Right lobe of liver (tissue), 4 donors: ENCODE measurements at regions not wholly inside any gene's neighbourhood (a gene's known extent, or its start where the extent isn't known, plus 50 kb on each side); places are given as distances from the start of the nearest gene placed in this dataset.

Source experiments
- POLR2A ChIP-seq: fragments of 450-650 bp; IDR thresholded peaks from one replicate; pipeline ENCODE4 v1.6.1; 2017; ENCODE audit warnings: antibody characterized with exemption, mild to moderate bottlenecking
- TF ChIP-seq, protein P1 (sequence below), 4 donors: fragments of 200-600 bp in 3 of 4; fragments of 450-650 bp in 1 of 4; IDR thresholded peaks; one replicate each; pipeline versions ENCODE4 v1.5.1 to v1.8.0; 2016 to 2022; ENCODE audit warnings: antibody characterized with exemption in 4 of 4, mild to moderate bottlenecking in 2 of 4
- donor health status: DM: no; HTN: no; CAD: no.
- donor health status: DM: no; HTN: no; CAD: no.
- donor health status: DM: no; HTN: yes; CAD: no.

DNA sequence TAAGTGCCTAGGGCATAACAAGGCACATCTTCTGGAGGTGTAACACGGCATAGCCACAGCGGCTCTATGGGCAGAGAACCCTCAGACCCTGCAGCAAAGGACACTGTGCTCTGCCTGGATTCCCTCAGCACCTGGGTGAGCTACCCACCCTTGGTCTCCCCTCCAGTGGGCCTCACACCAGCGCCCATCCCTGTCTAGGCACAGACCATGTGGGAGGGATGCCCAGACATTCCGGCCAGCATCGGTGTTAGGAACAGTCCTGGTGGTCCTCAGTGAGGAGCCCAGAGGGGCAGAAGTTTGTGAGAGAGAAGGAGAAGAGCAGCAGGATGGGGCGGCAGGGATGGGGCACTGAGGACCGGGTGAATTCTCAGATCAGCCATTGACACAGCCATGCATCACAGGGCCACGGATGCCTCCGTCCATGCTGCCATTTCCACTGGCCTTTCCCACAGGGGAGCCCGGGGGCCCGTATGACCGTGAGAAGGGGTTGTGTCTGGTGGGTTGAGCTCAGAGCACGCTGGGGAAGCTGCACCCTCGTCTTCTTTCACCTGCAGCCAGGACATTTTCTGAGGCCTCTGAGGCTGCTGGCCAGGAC, 282.7 kb upstream of the SFSWAP start:
- TF ChIP-seq, protein P1, sequence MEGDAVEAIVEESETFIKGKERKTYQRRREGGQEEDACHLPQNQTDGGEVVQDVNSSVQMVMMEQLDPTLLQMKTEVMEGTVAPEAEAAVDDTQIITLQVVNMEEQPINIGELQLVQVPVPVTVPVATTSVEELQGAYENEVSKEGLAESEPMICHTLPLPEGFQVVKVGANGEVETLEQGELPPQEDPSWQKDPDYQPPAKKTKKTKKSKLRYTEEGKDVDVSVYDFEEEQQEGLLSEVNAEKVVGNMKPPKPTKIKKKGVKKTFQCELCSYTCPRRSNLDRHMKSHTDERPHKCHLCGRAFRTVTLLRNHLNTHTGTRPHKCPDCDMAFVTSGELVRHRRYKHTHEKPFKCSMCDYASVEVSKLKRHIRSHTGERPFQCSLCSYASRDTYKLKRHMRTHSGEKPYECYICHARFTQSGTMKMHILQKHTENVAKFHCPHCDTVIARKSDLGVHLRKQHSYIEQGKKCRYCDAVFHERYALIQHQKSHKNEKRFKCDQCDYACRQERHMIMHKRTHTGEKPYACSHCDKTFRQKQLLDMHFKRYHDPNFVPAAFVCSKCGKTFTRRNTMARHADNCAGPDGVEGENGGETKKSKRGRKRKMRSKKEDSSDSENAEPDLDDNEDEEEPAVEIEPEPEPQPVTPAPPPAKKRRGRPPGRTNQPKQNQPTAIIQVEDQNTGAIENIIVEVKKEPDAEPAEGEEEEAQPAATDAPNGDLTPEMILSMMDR (IDR thresholded peaks at IDR 0.05): no peak
- TF ChIP-seq POLR2A: no peak
